HL-60 (cell line): ENCODE measurements at regions not wholly inside any gene's neighbourhood (a gene's known extent, or its start where the extent isn't known, plus 50 kb on each side); places are given as distances from the start of the nearest gene placed in this dataset.

Source experiments
- POLR2AphosphoS5 ChIP-seq: IDR thresholded peaks from 2 replicates; pipeline ENCODE4 v1.6.1; 2012; ENCODE audit warnings: low read depth
- TF ChIP-seq, protein P1 (sequence below): IDR thresholded peaks from one replicate; pipeline ENCODE4 v1.5.1; 2011; ENCODE audit warnings: low read length, control low read depth, inconsistent platforms; ENCODE audit not compliant: insufficient read depth

DNA sequence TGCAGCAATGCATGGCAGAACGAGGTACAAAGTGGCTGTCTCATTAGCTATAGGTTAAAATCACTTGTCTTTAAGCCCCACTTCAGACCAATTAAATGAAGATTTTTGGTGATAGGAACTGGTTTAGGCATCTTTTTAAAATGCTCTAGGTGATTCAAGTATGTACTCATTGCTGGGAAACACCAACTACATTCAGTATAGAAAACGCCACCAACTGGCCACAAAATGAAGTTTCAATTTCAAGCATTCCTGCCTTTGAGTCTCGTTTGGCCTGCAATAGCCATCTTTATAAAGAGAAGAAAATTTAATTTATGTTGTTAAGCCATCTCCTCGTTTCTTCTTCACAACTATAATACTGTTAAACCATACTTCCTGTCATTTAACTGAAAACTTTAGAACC is 587.9 kb downstream of the GBE1 start:
- no peak for TF ChIP-seq POLR2AphosphoS5
- TF ChIP-seq, protein P1, sequence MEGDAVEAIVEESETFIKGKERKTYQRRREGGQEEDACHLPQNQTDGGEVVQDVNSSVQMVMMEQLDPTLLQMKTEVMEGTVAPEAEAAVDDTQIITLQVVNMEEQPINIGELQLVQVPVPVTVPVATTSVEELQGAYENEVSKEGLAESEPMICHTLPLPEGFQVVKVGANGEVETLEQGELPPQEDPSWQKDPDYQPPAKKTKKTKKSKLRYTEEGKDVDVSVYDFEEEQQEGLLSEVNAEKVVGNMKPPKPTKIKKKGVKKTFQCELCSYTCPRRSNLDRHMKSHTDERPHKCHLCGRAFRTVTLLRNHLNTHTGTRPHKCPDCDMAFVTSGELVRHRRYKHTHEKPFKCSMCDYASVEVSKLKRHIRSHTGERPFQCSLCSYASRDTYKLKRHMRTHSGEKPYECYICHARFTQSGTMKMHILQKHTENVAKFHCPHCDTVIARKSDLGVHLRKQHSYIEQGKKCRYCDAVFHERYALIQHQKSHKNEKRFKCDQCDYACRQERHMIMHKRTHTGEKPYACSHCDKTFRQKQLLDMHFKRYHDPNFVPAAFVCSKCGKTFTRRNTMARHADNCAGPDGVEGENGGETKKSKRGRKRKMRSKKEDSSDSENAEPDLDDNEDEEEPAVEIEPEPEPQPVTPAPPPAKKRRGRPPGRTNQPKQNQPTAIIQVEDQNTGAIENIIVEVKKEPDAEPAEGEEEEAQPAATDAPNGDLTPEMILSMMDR, result no peak
